AG10803 (cell line): ENCODE measurements at regions not wholly inside any gene's neighbourhood (a gene's known extent, or its start where the extent isn't known, plus 50 kb on each side); places are given as distances from the start of the nearest gene placed in this dataset.

Source experiments
- DNase-seq: peaks from one replicate; pipeline ENCODE4 v3.0.0; 2010; ENCODE audit warnings: low read depth
- H3K4me3 ChIP-seq: 2 replicates; pipeline ENCODE4 v1.5.1; 2011; ENCODE audit warnings: mild to moderate bottlenecking, low read length, control low read depth
- CTCF ChIP-seq: conservative IDR thresholded peaks from 2 replicates; pipeline ENCODE4 v1.5.1; 2011; ENCODE audit warnings: mild to moderate bottlenecking, low read length, control low read depth, inconsistent platforms

GRCh38 chr11:69545976-69546617, 64.6 kb downstream of the LINC01488 start:
- no peak overlapping the region for H3K4me3 ChIP-seq
- no peak for TF ChIP-seq CTCF

GRCh38 chr11:69546735-69547370, 65.4 kb downstream of the LINC01488 start:
- no peak for TF ChIP-seq CTCF
- DNase-seq, result no peak
- no peak overlapping the region for H3K4me3 ChIP-seq

More at GRCh38 chr11:69545976-69546617, 64.6 kb downstream of the LINC01488 start:
- no peak for DNase-seq

GRCh38 chr11:69550846-69551245, 69.4 kb downstream of the LINC01488 start:
- no peak for TF ChIP-seq CTCF
- H3K4me3 ChIP-seq, result no peak overlapping the region
- DNase-seq, result no peak

- no peak for DNase-seq
- no peak overlapping the region for H3K4me3 ChIP-seq
- TF ChIP-seq CTCF, result no peak
Observed at GRCh38 chr11:69551963-69552362, 70.5 kb downstream of the LINC01488 start.

- H3K4me3 ChIP-seq, result no peak overlapping the region
- no peak for DNase-seq
- no peak for TF ChIP-seq CTCF
Observed at GRCh38 chr11:69552951-69553350, 71.5 kb downstream of the LINC01488 start.

GRCh38 chr11:69553416-69554357, 72.2 kb downstream of the LINC01488 start:
- no peak for DNase-seq
- TF ChIP-seq CTCF, result no peak

More at GRCh38 chr11:69553416-69554357, 72.2 kb downstream of the LINC01488 start:
- H3K4me3 ChIP-seq, result no peak overlapping the region
